ENCODE measurements at regions not wholly inside any gene's neighbourhood (a gene's known extent, or its start where the extent isn't known, plus 50 kb on each side); places are given as distances from the start of the nearest gene placed in this dataset.

DNA sequence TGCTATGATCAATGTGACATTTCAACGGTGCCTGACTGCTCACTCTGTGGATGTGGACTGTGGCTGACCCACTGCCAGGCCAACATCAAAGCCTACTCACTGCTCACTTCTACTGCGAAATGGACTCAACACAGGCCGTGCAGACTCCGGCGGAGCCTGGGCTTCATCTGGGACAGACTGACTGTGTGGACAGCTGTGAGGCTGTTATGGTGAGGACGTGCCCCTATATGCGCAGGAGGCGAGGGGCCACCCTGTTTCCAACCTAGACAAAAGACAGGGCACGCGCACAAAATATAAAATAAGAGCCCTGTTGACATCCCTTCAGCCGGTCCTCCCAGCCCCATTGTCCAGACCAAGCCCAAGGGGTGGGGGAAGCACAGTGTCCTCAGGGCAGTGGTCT, 514.4 kb upstream of the RAB6C start:
- H3K9me3 Mint-ChIP-seq: peaks cover 15% of the 10 kb centered on the region
- H3K27me3 Mint-ChIP-seq (ENCODE audit: low read depth): no peaks in the 10 kb centered on the region
- DNase-seq (ENCODE audit: low spot score): no peak
- H3K4me3 Mint-ChIP-seq: no peak overlapping the region
- TF ChIP-seq ZNF219 (CRISPR knock-in tag; IDR thresholded peaks at IDR 0.05; ENCODE audit: borderline replicate concordance): no peak
- no peak for TF ChIP-seq ZNF396 (CRISPR knock-in tag; IDR thresholded peaks at IDR 0.05; ENCODE audit: borderline replicate concordance)
- no peak for TF ChIP-seq NFYB (CRISPR knock-in tag; conservative IDR thresholded peaks at IDR 0.05; ENCODE audit: low read depth)
- TF ChIP-seq, protein P1, sequence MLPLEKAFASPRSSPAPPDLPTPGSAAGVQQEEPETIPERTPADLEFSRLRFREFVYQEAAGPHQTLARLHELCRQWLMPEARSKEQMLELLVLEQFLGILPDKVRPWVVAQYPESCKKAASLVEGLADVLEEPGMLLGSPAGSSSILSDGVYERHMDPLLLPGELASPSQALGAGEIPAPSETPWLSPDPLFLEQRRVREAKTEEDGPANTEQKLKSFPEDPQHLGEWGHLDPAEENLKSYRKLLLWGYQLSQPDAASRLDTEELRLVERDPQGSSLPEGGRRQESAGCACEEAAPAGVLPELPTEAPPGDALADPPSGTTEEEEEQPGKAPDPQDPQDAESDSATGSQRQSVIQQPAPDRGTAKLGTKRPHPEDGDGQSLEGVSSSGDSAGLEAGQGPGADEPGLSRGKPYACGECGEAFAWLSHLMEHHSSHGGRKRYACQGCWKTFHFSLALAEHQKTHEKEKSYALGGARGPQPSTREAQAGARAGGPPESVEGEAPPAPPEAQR (CRISPR knock-in tag; IDR thresholded peaks at IDR 0.05): no peak
- TF ChIP-seq, protein P2, sequence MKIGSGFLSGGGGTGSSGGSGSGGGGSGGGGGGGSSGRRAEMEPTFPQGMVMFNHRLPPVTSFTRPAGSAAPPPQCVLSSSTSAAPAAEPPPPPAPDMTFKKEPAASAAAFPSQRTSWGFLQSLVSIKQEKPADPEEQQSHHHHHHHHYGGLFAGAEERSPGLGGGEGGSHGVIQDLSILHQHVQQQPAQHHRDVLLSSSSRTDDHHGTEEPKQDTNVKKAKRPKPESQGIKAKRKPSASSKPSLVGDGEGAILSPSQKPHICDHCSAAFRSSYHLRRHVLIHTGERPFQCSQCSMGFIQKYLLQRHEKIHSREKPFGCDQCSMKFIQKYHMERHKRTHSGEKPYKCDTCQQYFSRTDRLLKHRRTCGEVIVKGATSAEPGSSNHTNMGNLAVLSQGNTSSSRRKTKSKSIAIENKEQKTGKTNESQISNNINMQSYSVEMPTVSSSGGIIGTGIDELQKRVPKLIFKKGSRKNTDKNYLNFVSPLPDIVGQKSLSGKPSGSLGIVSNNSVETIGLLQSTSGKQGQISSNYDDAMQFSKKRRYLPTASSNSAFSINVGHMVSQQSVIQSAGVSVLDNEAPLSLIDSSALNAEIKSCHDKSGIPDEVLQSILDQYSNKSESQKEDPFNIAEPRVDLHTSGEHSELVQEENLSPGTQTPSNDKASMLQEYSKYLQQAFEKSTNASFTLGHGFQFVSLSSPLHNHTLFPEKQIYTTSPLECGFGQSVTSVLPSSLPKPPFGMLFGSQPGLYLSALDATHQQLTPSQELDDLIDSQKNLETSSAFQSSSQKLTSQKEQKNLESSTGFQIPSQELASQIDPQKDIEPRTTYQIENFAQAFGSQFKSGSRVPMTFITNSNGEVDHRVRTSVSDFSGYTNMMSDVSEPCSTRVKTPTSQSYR (CRISPR knock-in tag; IDR thresholded peaks at IDR 0.05): no peak
- TF ChIP-seq CBFB (CRISPR knock-in tag; IDR thresholded peaks at IDR 0.05; ENCODE audit: low read depth): no peak
- TF ChIP-seq PRRX2 (CRISPR knock-in tag; IDR thresholded peaks at IDR 0.05): no peak
- TF ChIP-seq, protein P3, sequence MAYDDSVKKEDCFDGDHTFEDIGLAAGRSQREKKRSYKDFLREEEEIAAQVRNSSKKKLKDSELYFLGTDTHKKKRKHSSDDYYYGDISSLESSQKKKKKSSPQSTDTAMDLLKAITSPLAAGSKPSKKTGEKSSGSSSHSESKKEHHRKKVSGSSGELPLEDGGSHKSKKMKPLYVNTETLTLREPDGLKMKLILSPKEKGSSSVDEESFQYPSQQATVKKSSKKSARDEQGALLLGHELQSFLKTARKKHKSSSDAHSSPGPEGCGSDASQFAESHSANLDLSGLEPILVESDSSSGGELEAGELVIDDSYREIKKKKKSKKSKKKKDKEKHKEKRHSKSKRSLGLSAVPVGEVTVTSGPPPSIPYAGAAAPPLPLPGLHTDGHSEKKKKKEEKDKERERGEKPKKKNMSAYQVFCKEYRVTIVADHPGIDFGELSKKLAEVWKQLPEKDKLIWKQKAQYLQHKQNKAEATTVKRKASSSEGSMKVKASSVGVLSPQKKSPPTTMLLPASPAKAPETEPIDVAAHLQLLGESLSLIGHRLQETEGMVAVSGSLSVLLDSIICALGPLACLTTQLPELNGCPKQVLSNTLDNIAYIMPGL (CRISPR knock-in tag; IDR thresholded peaks at IDR 0.05): no peak
- TF ChIP-seq, protein P4, sequence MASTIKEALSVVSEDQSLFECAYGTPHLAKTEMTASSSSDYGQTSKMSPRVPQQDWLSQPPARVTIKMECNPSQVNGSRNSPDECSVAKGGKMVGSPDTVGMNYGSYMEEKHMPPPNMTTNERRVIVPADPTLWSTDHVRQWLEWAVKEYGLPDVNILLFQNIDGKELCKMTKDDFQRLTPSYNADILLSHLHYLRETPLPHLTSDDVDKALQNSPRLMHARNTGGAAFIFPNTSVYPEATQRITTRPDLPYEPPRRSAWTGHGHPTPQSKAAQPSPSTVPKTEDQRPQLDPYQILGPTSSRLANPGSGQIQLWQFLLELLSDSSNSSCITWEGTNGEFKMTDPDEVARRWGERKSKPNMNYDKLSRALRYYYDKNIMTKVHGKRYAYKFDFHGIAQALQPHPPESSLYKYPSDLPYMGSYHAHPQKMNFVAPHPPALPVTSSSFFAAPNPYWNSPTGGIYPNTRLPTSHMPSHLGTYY (CRISPR knock-in tag; IDR thresholded peaks at IDR 0.05): no peak
- no peak for TF ChIP-seq JUN (CRISPR knock-in tag; IDR thresholded peaks at IDR 0.05)
- TF ChIP-seq, protein P5, sequence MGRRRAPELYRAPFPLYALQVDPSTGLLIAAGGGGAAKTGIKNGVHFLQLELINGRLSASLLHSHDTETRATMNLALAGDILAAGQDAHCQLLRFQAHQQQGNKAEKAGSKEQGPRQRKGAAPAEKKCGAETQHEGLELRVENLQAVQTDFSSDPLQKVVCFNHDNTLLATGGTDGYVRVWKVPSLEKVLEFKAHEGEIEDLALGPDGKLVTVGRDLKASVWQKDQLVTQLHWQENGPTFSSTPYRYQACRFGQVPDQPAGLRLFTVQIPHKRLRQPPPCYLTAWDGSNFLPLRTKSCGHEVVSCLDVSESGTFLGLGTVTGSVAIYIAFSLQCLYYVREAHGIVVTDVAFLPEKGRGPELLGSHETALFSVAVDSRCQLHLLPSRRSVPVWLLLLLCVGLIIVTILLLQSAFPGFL (CRISPR knock-in tag; IDR thresholded peaks at IDR 0.05; ENCODE audit: borderline replicate concordance): no peak
- no peak for TF ChIP-seq MYBL2 (CRISPR knock-in tag; IDR thresholded peaks at IDR 0.05)
- TF ChIP-seq, protein P6, sequence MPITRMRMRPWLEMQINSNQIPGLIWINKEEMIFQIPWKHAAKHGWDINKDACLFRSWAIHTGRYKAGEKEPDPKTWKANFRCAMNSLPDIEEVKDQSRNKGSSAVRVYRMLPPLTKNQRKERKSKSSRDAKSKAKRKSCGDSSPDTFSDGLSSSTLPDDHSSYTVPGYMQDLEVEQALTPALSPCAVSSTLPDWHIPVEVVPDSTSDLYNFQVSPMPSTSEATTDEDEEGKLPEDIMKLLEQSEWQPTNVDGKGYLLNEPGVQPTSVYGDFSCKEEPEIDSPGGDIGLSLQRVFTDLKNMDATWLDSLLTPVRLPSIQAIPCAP (CRISPR knock-in tag; IDR thresholded peaks at IDR 0.05): no peak
- TF ChIP-seq, protein P7, sequence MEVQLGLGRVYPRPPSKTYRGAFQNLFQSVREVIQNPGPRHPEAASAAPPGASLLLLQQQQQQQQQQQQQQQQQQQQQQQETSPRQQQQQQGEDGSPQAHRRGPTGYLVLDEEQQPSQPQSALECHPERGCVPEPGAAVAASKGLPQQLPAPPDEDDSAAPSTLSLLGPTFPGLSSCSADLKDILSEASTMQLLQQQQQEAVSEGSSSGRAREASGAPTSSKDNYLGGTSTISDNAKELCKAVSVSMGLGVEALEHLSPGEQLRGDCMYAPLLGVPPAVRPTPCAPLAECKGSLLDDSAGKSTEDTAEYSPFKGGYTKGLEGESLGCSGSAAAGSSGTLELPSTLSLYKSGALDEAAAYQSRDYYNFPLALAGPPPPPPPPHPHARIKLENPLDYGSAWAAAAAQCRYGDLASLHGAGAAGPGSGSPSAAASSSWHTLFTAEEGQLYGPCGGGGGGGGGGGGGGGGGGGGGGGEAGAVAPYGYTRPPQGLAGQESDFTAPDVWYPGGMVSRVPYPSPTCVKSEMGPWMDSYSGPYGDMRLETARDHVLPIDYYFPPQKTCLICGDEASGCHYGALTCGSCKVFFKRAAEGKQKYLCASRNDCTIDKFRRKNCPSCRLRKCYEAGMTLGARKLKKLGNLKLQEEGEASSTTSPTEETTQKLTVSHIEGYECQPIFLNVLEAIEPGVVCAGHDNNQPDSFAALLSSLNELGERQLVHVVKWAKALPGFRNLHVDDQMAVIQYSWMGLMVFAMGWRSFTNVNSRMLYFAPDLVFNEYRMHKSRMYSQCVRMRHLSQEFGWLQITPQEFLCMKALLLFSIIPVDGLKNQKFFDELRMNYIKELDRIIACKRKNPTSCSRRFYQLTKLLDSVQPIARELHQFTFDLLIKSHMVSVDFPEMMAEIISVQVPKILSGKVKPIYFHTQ (CRISPR knock-in tag; IDR thresholded peaks at IDR 0.05): no peak
- no peak for TF ChIP-seq MXD4 (CRISPR knock-in tag; IDR thresholded peaks at IDR 0.05; ENCODE audit: borderline replicate concordance)
- TF ChIP-seq TEAD1 (CRISPR knock-in tag; IDR thresholded peaks at IDR 0.05): no peak
- TF ChIP-seq, protein P8, sequence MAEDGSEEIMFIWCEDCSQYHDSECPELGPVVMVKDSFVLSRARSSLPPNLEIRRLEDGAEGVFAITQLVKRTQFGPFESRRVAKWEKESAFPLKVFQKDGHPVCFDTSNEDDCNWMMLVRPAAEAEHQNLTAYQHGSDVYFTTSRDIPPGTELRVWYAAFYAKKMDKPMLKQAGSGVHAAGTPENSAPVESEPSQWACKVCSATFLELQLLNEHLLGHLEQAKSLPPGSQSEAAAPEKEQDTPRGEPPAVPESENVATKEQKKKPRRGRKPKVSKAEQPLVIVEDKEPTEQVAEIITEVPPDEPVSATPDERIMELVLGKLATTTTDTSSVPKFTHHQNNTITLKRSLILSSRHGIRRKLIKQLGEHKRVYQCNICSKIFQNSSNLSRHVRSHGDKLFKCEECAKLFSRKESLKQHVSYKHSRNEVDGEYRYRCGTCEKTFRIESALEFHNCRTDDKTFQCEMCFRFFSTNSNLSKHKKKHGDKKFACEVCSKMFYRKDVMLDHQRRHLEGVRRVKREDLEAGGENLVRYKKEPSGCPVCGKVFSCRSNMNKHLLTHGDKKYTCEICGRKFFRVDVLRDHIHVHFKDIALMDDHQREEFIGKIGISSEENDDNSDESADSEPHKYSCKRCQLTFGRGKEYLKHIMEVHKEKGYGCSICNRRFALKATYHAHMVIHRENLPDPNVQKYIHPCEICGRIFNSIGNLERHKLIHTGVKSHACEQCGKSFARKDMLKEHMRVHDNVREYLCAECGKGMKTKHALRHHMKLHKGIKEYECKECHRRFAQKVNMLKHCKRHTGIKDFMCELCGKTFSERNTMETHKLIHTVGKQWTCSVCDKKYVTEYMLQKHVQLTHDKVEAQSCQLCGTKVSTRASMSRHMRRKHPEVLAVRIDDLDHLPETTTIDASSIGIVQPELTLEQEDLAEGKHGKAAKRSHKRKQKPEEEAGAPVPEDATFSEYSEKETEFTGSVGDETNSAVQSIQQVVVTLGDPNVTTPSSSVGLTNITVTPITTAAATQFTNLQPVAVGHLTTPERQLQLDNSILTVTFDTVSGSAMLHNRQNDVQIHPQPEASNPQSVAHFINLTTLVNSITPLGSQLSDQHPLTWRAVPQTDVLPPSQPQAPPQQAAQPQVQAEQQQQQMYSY (CRISPR knock-in tag; IDR thresholded peaks at IDR 0.05): no peak
- CTCF ChIA-PET: no interaction called here
- H3K4me1 Mint-ChIP-seq: no peaks in the 10 kb centered on the region
- H3K36me3 Mint-ChIP-seq: no peaks in the 10 kb centered on the region
- no peak for ATAC-seq
- POLR2A ChIA-PET: no interaction called here
- no peak overlapping the region for H3K27ac Mint-ChIP-seq
